MM.1S (cell line): ENCODE measurements at regions not wholly inside any gene's neighbourhood (a gene's known extent, or its start where the extent isn't known, plus 50 kb on each side); places are given as distances from the start of the nearest gene placed in this dataset.

Experiments used
- DNase-seq: peaks from one replicate; pipeline ENCODE4 v3.0.0-alpha.2; 2015
- H2AFZ ChIP-seq: fragments of 300-600 bp; sonication (generic); 2 replicates; pipeline ENCODE4 v1.6.0; 2016; ENCODE audit warnings: antibody characterized with exemption, low read length
- H3F3A ChIP-seq: fragments of 300-600 bp; sonication (generic); 2 replicates; pipeline ENCODE4 v1.6.1; 2016; ENCODE audit warnings: mild to moderate bottlenecking, antibody characterized with exemption, low read length, moderate library complexity, mixed read lengths; ENCODE audit not compliant: insufficient read depth
- H3K27ac ChIP-seq: fragments of 300-600 bp; sonication (generic); 2 replicates; pipeline ENCODE4 v1.5.1; 2016; ENCODE audit warnings: mild to moderate bottlenecking, low read length
- H3K27me3 ChIP-seq: fragments of 300-600 bp; sonication (generic); replicated peaks from 2 replicates; pipeline ENCODE4 v1.6.0; 2016; ENCODE audit warnings: low read length; ENCODE audit not compliant: insufficient read depth
- H3K36me3 ChIP-seq: fragments of 300-600 bp; sonication (generic); replicated peaks from 2 replicates; pipeline ENCODE4 v1.6.1; 2016; ENCODE audit warnings: mild to moderate bottlenecking, low read length, mixed read lengths; ENCODE audit not compliant: insufficient read depth
- H3K4me1 ChIP-seq: fragments of 300-600 bp; sonication (generic); 2 replicates; pipeline ENCODE4 v1.6.1; 2016; ENCODE audit warnings: low read length, mixed read lengths
- H3K4me2 ChIP-seq: fragments of 300-600 bp; sonication (generic); 2 replicates; pipeline ENCODE4 v1.6.0; 2016; ENCODE audit warnings: low read depth, low read length
- H3K4me3 ChIP-seq: fragments of 300-600 bp; sonication (generic); 2 replicates; pipeline ENCODE4 v1.5.1; 2016; ENCODE audit warnings: low read length, mixed read lengths
- H3K79me2 ChIP-seq: fragments of 300-600 bp; sonication (generic); 2 replicates; pipeline ENCODE4 v1.6.1; 2016; ENCODE audit warnings: mixed run types, low read length, mixed read lengths
- H3K9ac ChIP-seq: fragments of 300-600 bp; sonication (generic); 2 replicates; pipeline ENCODE4 v1.6.1; 2016; ENCODE audit warnings: low read length, mixed read lengths
- H3K9me2 ChIP-seq: fragments of 300-600 bp; sonication (generic); replicated peaks from 2 replicates; pipeline ENCODE4 v1.6.1; 2016; ENCODE audit warnings: mild to moderate bottlenecking, low read length, mixed read lengths; ENCODE audit not compliant: insufficient read depth
- H3K9me3 ChIP-seq: fragments of 300-600 bp; sonication (generic); replicated peaks from 2 replicates; pipeline ENCODE4 v1.6.1; 2016; ENCODE audit warnings: mild to moderate bottlenecking, low read length, mixed read lengths; ENCODE audit not compliant: insufficient read depth
- H4K20me1 ChIP-seq: fragments of 300-600 bp; sonication (generic); 2 replicates; pipeline ENCODE4 v1.6.1; 2016; ENCODE audit warnings: mild to moderate bottlenecking, low read length, moderate library complexity, mixed read lengths; ENCODE audit not compliant: insufficient read depth
- EZH2 ChIP-seq: fragments of 300-600 bp; sonication (generic); optimal IDR thresholded peaks from 2 replicates; pipeline ENCODE3; 2017; ENCODE audit warnings: low read depth, mild to moderate bottlenecking, antibody characterized with exemption, low read length, mixed read lengths
- EZH2phosphoT487 ChIP-seq: fragments of 300-600 bp; sonication (generic); IDR thresholded peaks from 2 replicates; pipeline ENCODE4 v1.6.1; 2018; ENCODE audit warnings: antibody characterized with exemption, low read length
- TF ChIP-seq, protein P1 (sequence below): fragments of 300-600 bp; sonication (generic); IDR thresholded peaks from 2 replicates; pipeline ENCODE4 v1.5.1; 2016; ENCODE audit warnings: antibody characterized with exemption, low read length, mixed read lengths

- H2AFZ ChIP-seq, result no peak overlapping the region
- H3K27ac ChIP-seq, result no peak overlapping the region
- no peaks in the 10 kb centered on the region for H3F3A ChIP-seq
- H3K4me2 ChIP-seq, result no peak overlapping the region
- DNase-seq, result no peak
- no peak for TF ChIP-seq EZH2phosphoT487
- no peak for TF ChIP-seq EZH2
- TF ChIP-seq, protein P1, sequence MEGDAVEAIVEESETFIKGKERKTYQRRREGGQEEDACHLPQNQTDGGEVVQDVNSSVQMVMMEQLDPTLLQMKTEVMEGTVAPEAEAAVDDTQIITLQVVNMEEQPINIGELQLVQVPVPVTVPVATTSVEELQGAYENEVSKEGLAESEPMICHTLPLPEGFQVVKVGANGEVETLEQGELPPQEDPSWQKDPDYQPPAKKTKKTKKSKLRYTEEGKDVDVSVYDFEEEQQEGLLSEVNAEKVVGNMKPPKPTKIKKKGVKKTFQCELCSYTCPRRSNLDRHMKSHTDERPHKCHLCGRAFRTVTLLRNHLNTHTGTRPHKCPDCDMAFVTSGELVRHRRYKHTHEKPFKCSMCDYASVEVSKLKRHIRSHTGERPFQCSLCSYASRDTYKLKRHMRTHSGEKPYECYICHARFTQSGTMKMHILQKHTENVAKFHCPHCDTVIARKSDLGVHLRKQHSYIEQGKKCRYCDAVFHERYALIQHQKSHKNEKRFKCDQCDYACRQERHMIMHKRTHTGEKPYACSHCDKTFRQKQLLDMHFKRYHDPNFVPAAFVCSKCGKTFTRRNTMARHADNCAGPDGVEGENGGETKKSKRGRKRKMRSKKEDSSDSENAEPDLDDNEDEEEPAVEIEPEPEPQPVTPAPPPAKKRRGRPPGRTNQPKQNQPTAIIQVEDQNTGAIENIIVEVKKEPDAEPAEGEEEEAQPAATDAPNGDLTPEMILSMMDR, result no peak
- H3K9ac ChIP-seq, result no peak overlapping the region
- H3K9me3 ChIP-seq, result no peaks in the 10 kb centered on the region
- H3K36me3 ChIP-seq, result no peaks in the 10 kb centered on the region
- H3K4me3 ChIP-seq, result no peak overlapping the region
- H3K27me3 ChIP-seq, result no peaks in the 10 kb centered on the region
- no peaks in the 10 kb centered on the region for H4K20me1 ChIP-seq
- no peaks in the 10 kb centered on the region for H3K9me2 ChIP-seq
- no peaks in the 10 kb centered on the region for H3K79me2 ChIP-seq
- no peaks in the 10 kb centered on the region for H3K4me1 ChIP-seq
These were observed 72.0 kb upstream of the HECW1 start for GRCh38 chr7:43040461-43040860.

DNA sequence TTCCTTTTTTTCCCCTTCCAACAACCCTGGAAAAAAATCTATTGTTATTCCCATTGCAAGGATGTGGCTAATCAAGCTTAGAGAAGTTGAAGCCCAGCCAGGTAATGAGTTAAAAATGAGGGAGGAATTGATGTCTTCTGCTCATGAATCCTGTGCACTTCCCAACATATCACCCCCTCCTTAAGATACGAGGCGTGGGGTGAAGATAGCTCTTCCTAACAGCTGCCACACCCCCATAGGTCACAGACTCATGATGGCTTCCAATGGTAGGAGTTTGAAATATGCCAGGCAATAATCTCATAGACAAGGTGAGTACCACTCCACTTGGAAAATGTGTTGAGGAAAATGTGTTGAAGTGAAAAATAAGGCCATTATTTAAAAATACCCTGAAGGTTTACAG is 71.3 kb upstream of the HECW1 start:
- Histone ChIP-seq H3K27ac (no peak overlapping the region), H3K4me2 (no peak overlapping the region), H3K79me2 (no peaks in the 10 kb centered on the region), H3K4me3 (no peak overlapping the region), H4K20me1 (no peaks in the 10 kb centered on the region), H3K9me3 (no peaks in the 10 kb centered on the region), H3K27me3 (no peaks in the 10 kb centered on the region), H3K36me3 (no peaks in the 10 kb centered on the region), H3K9ac (no peak overlapping the region), H2AFZ (no peak overlapping the region), H3K4me1 (no peaks in the 10 kb centered on the region), H3K9me2 (no peaks in the 10 kb centered on the region), H3F3A (no peaks in the 10 kb centered on the region)
- DNase-seq, result no peak
- TF ChIP-seq EZH2 (no peak), EZH2phosphoT487 (no peak)
- TF ChIP-seq, protein P1, result no peak

- Histone ChIP-seq H3K79me2 (no peaks in the 10 kb centered on the region), H3K4me1 (no peaks in the 10 kb centered on the region), H3K9ac (no peak overlapping the region), H3K9me3 (no peaks in the 10 kb centered on the region), H2AFZ (no peak overlapping the region), H3K27ac (no peak overlapping the region), H3K4me3 (no peak overlapping the region), H3K27me3 (no peaks in the 10 kb centered on the region), H3F3A (no peaks in the 10 kb centered on the region), H3K36me3 (no peaks in the 10 kb centered on the region), H3K4me2 (no peak overlapping the region), H3K9me2 (no peaks in the 10 kb centered on the region), H4K20me1 (no peaks in the 10 kb centered on the region)
- no peak for DNase-seq
- TF ChIP-seq EZH2phosphoT487, result no peak
- no peak for TF ChIP-seq EZH2
- TF ChIP-seq, protein P1, result no peak
These were observed 70.7 kb upstream of the HECW1 start for GRCh38 chr7:43041724-43042123.
